Posterior cingulate gyrus (tissue), 11 donors: ENCODE measurements at regions not wholly inside any gene's neighbourhood (a gene's known extent, or its start where the extent isn't known, plus 50 kb on each side); places are given as distances from the start of the nearest gene placed in this dataset.
"Not testable (repeated sequence)": the region's sequence is repeated elsewhere in the genome, so short reads cannot be mapped to it uniquely, and the experiment has no call there.

ENCODE experiments used
- DNase-seq, 10 donors: peaks; one replicate each; pipeline versions ENCODE4 v3.0.0 to v3.0.0-alpha.2; 2020 to 2021; ENCODE audit warnings: mixed read lengths in 3 of 10
- intact Hi-C: fragments of 100-400 bp; cut with DNase I; formaldehyde crosslinking; loops from one replicate; pipeline ENCODE4 v1.15.1; 2023

DNA sequence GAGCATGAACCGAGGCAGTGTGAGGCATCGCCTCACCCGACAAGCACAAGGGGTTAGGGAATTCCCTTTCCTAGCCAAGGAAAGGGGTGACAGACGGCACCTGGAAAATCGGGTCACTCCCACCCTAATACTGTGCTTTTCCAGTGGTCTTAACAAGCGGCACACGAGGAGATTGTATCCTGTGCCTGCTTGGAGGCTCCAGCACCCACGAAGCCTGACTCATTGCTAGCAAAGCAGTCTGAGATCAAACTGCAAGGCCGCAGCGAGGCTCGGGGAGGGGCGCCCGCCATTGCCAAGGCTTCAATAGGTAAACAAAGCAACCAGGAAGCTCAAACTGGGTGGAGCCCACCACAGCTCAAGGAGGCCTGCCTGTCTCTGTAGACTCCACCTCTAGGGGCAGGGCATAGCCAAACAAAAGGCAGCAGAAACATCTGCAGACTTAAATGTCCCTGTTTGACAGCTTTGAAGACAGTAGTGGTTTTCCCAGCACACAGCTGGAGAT lies 109.0 kb upstream of the IRAK1BP1 start:
- DNase-seq, intact Hi-C loops: not testable (repeated sequence)

DNA sequence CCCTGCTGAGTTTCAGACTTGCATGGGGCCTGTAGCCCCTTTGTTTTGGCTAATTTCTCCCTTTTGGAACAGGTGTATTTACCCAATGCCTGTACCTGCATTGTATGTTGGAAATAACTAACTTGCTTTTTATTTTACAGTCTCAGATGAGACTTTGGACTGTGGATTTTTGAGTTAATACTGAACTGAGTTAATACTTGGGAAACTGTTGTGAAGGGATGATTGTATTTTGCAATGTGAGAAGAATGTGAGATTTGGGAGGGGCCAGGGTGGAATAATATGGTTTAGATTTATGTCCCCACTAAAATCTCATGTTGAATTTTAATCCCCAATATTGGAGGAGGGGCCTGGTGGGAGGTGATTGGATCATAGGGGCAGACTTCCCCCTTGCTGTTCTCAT lies 99.1 kb upstream of the IRAK1BP1 start:
- intact Hi-C loops = no loop called here
- no peak for DNase-seq

DNA sequence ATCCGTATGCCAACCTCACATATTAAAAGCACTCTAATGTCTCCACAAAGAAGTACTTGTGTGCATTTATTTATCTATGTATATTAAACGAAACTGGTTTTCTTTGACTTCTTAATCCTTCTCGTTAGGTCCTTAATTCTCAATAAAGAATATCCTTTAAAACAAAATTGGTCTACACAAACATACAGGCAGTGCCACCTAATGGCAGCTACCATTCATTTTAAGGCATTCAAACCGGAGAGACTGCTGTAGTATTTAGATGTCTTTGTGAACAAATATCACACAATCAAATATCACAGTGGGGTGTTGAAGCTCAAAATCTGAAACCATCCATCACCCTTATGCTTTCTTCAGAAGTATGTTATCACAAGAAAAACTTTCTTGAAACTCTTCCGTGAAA lies 96.6 kb upstream of the IRAK1BP1 start:
- DNase-seq = no peak
- intact Hi-C loops = no loop called here

DNA sequence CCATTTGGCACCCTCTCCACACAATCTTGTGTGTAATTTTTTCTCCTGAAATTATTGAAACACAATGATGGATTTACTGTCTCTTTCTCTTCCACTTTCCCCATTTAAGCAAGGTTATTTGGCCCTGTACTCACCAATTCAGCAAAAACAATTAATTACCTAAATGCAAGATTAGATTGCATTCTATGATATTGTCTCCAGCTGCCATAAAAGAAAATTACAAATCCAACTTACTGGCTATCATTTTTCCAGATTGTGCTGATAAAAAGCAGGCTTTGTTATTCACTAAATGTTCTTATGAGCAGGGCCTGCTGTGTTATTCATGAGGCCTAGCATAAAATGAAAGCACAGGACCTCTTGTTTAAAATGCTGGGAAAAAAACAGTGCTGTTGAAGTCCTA lies 95.8 kb upstream of the IRAK1BP1 start:
- intact Hi-C loops = no loop called here
- no peak for DNase-seq

GRCh38 chr6:78781001-78781400 lies 86.3 kb upstream of the IRAK1BP1 start:
- no peak for DNase-seq
- intact Hi-C loops = no loop called here

DNA sequence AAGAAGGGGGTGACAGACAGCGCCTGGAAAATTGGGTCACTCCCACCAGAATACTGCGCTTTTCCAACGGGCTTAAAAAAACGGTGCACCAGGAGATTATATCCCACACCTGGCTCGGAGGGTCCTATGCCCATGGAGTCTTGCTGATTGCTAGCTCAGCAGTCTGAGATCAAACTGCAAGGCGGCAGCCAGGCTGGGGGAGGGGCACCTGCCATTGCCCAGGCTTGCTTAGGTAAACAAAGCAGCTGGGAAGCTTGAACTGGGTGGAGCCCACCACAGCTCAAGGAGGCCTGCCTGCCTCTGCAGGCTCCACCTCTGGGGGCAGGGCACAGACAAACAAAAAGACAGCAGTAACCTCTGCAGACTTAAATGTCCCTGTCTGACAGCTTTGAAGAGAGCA lies 84.0 kb upstream of the IRAK1BP1 start:
- DNase-seq, intact Hi-C loops: not testable (repeated sequence)

DNA sequence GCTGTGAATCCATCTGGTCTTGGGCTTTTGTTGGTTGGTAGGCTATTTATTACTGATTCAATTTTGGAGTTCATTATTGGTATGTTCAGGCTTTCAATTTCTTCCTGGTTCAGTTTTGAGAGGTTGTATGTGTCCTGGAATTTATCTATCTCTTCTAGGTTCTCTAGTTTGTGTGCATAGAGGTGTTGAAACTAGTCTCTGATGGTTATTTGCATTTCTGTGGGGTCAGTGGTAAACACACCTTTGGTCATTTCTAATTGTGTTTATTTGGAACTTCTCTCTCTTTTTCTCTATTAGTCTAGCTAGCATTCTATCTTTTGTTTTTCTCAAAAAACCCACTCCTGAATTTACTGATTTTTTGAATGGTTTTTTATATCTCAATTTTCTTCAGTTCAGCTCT lies 70.1 kb upstream of the IRAK1BP1 start:
- intact Hi-C loops = no loop called here

DNA sequence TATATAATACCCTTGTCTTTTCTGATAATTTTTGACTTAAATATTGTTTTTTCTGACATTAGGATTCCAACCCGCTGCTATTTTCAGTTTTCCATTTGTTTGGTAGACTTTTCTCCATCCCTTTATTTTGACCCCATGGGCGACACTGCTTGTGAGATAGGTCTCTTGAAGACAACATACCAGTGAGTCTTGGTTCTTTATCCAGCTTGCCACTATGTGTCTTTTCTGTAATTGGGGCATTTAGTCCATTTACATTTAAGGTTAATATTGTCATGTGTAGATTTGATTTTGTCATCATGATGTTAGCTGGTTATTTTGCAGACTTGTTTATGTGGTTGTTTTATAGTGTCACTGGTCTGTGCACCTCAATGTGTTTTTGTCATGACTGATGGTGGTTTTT lies 67.7 kb upstream of the IRAK1BP1 start:
- no peak for DNase-seq
- intact Hi-C loops = no loop called here

More for the DNA sequence above, 70.1 kb upstream of the IRAK1BP1 start:
- no peak for DNase-seq

DNA sequence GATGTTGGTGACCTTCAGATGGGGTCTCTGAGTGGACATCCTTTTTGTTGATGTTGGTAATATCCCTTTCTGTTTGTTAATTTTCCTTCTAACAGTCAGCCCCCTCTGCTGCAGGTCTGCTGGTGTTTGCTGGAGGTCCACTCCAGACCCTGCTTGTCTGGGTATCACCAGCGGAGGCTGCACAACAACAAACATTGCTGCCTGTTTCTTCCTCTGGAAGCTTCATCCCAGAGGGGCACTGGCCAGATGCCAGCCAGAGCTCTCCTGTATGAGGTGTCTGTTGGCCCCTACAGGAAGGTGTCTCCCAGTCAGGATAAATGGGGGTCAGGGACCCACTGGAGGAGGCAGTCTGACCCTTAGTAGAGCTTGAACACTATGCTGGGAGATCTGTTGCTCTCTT lies 60.6 kb upstream of the IRAK1BP1 start:
- intact Hi-C loops = not testable (repeated sequence)
- DNase-seq = peak in 2 of 10 donors; percentile 55 to 75

GRCh38 chr6:78807655-78808355 lies 59.5 kb upstream of the IRAK1BP1 start:
- intact Hi-C loops = not testable (repeated sequence)

GRCh38 chr6:78808356-78808891 lies 58.9 kb upstream of the IRAK1BP1 start:
- intact Hi-C loops = no loop called here

More at GRCh38 chr6:78807655-78808355, 59.5 kb upstream of the IRAK1BP1 start:
- DNase-seq = peak in 1 of 10 donors; percentile 63

GRCh38 chr6:78808933-78809332 lies 58.4 kb upstream of the IRAK1BP1 start:
- peak in 1 of 10 donors; percentile 58 for DNase-seq
- intact Hi-C loops = no loop called here

More at GRCh38 chr6:78808356-78808891, 58.9 kb upstream of the IRAK1BP1 start:
- peak in 1 of 10 donors; percentile 62 for DNase-seq

GRCh38 chr6:78810146-78810545 lies 57.2 kb upstream of the IRAK1BP1 start:
- intact Hi-C loops = no loop called here
- DNase-seq = peak in 1 of 10 donors; percentile 29

DNA sequence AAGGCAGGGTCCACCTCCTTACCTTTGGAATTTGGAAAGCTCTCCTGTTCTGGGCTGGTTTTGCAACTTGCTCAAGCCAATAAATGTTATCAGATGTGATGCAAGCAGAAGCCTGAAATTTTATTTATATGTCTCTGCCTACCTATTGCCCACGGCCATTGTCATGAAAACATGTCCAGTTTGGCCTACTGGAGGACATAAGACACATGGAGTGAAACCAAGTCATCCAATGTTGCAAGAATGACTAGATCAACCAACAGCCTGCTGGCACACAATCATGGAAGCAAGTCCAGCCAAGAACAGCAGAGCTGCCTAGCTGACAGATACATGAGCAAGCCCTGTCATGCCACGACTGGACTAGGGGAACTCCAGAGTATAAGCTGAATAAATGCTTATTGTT lies 56.7 kb upstream of the IRAK1BP1 start:
- no peak for DNase-seq
- intact Hi-C loops = no loop called here
